Astrocyte (in vitro differentiated cells and primary cell): ENCODE measurements at regions not wholly inside any gene's neighbourhood (a gene's known extent, or its start where the extent isn't known, plus 50 kb on each side); places are given as distances from the start of the nearest gene placed in this dataset.

ENCODE experiments used
- DNase-seq: peaks from one replicate; pipeline ENCODE4 v3.0.0-alpha.2; 2010; ENCODE audit warnings: low read depth
- FAIRE-seq: peaks from 2 replicates; lab custom pipeline; 2011; peaks lifted over from hg19 to GRCh38; lab: Jason Lieb, UNC
- H2AFZ ChIP-seq: 2 replicates; pipeline ENCODE4 v1.6.0; 2012; ENCODE audit warnings: low read depth, low read length, inconsistent platforms
- H3K27ac ChIP-seq: 2 replicates; pipeline ENCODE4 v1.5.1; 2011; ENCODE audit warnings: low read depth, low read length, inconsistent platforms
- H3K27me3 ChIP-seq: 2 replicates; pipeline ENCODE4 v1.6.0; 2011; ENCODE audit warnings: low read length, inconsistent platforms; ENCODE audit not compliant: insufficient read depth
- H3K36me3 ChIP-seq: 2 replicates; pipeline ENCODE4 v1.5.1; 2011; ENCODE audit warnings: low read length, inconsistent platforms; ENCODE audit not compliant: insufficient read depth
- H3K4me1 ChIP-seq: 2 replicates; pipeline ENCODE4 v1.5.1; 2011; ENCODE audit warnings: low read length, inconsistent platforms; ENCODE audit not compliant: insufficient read depth
- H3K4me2 ChIP-seq: 2 replicates; pipeline ENCODE4 v1.6.0; 2012; ENCODE audit warnings: low read length, inconsistent platforms
- H3K4me3 ChIP-seq: 2 replicates; pipeline ENCODE4 v1.5.1; 2011; ENCODE audit warnings: low read depth, mild to moderate bottlenecking, low read length, inconsistent platforms; ENCODE audit not compliant: insufficient read depth
- H3K79me2 ChIP-seq: 2 replicates; pipeline ENCODE4 v1.6.0; 2012; ENCODE audit warnings: mild to moderate bottlenecking, low read length, inconsistent platforms; ENCODE audit not compliant: insufficient read depth
- H3K9ac ChIP-seq: 2 replicates; pipeline ENCODE4 v1.6.0; 2012; ENCODE audit warnings: mild to moderate bottlenecking, low read length, inconsistent platforms
- H3K9me3 ChIP-seq: 2 replicates; pipeline ENCODE4 v1.5.1; 2012; ENCODE audit warnings: low read depth, mild to moderate bottlenecking, low read length, inconsistent platforms; ENCODE audit not compliant: insufficient read depth
- H4K20me1 ChIP-seq: 2 replicates; pipeline ENCODE4 v1.6.0; 2012; ENCODE audit warnings: low read length, inconsistent platforms; ENCODE audit not compliant: insufficient read depth
- H3K27ac Mint-ChIP-seq: one replicate; pipeline ENCODE4 v1.8.0; 2021; ENCODE audit warnings: mild to moderate bottlenecking, mixed read lengths; ENCODE audit not compliant: unreplicated experiment
- H3K27me3 Mint-ChIP-seq: one replicate; pipeline ENCODE4 v1.8.0; 2021; ENCODE audit warnings: low read depth, mixed read lengths; ENCODE audit not compliant: unreplicated experiment
- H3K36me3 Mint-ChIP-seq: one replicate; pipeline ENCODE4 v1.8.0; 2021; ENCODE audit warnings: low read depth, mixed read lengths; ENCODE audit not compliant: unreplicated experiment
- H3K4me1 Mint-ChIP-seq: one replicate; pipeline ENCODE4 v1.8.0; 2021; ENCODE audit warnings: low read depth, mixed read lengths; ENCODE audit not compliant: unreplicated experiment
- H3K4me3 Mint-ChIP-seq: one replicate; pipeline ENCODE4 v1.8.0; 2021; ENCODE audit warnings: mild to moderate bottlenecking, moderate library complexity, mixed read lengths; ENCODE audit not compliant: unreplicated experiment
- H3K9me3 Mint-ChIP-seq: one replicate; pipeline ENCODE4 v1.8.0; 2021; ENCODE audit warnings: mild to moderate bottlenecking, mixed read lengths; ENCODE audit not compliant: unreplicated experiment
- CTCF ChIP-seq: IDR thresholded peaks from 2 replicates; pipeline ENCODE4 v1.5.1; 2011; ENCODE audit warnings: low read depth, mild to moderate bottlenecking, inconsistent platforms, low read length, moderate library complexity; ENCODE audit not compliant: insufficient read depth
- EZH2 ChIP-seq: IDR thresholded peaks from 2 replicates; pipeline ENCODE4 v1.6.1; 2012; ENCODE audit warnings: mild to moderate bottlenecking, low read length, inconsistent platforms; ENCODE audit not compliant: insufficient read depth

GRCh38 chr12:45605624-45606023 lies 123.9 kb upstream of the ARID2 start:
- no peak overlapping the region for H3K4me3 ChIP-seq
- H3K79me2 ChIP-seq, result no peaks in the 10 kb centered on the region
- Mint-ChIP-seq H3K27ac (no peak overlapping the region), H3K4me1 (no peaks in the 10 kb centered on the region), H3K36me3 (no peaks in the 10 kb centered on the region), H3K4me3 (no peak overlapping the region), H3K9me3 (peaks cover 11% of the 10 kb centered on the region), H3K27me3 (no peaks in the 10 kb centered on the region)
- FAIRE-seq (no peak), DNase-seq (no peak)
- H3K4me1 ChIP-seq, result no peaks in the 10 kb centered on the region
- H2AFZ ChIP-seq, result no peak overlapping the region
- H3K27ac ChIP-seq, result no peak overlapping the region
- no peaks in the 10 kb centered on the region for H3K9me3 ChIP-seq
- no peak for TF ChIP-seq CTCF
- TF ChIP-seq EZH2, result no peak
- H4K20me1 ChIP-seq, result no peaks in the 10 kb centered on the region
- H3K9ac ChIP-seq, result no peak overlapping the region
- no peak overlapping the region for H3K4me2 ChIP-seq
- no peaks in the 10 kb centered on the region for H3K27me3 ChIP-seq
- H3K36me3 ChIP-seq, result no peaks in the 10 kb centered on the region

DNA sequence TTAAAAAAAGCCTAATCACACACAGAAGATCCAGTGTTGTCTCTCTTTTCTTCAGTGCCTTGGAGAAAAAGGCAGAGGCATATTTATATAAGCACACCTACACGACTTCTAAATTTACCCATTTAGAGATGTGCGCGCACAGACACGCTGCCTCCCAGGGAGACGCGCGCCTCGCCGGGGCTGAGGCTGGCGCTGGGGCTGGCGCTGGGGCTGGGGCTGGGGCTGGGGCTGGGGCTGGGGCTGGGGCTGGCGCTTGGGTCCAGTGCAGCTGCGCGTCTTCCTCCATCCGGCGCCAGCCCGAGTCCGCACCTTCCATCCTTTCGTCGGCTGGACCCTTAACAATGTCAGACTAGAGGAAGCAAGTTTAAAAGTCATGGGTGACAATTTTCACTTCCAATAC lies 118.4 kb upstream of the ARID2 start:
- DNase-seq, result no peak
- TF ChIP-seq EZH2 (no peak), CTCF (no peak)
- H3K9me3 ChIP-seq, result no peaks in the 10 kb centered on the region
- H3K4me3 Mint-ChIP-seq, result no peak overlapping the region
- H3K4me1 Mint-ChIP-seq, result peaks cover 16% of the 10 kb centered on the region
- no peak overlapping the region for H3K9ac ChIP-seq
- peaks cover 9% of the 10 kb centered on the region for H3K4me1 ChIP-seq
- no peaks in the 10 kb centered on the region for H3K36me3 ChIP-seq
- no peaks in the 10 kb centered on the region for H3K27me3 ChIP-seq
- FAIRE-seq, result no peak
- no peaks in the 10 kb centered on the region for H4K20me1 ChIP-seq
- no peaks in the 10 kb centered on the region for H3K27me3 Mint-ChIP-seq
- no peak overlapping the region for H3K27ac Mint-ChIP-seq
- H2AFZ ChIP-seq, result peak overlapping the region; percentile 28
- no peak overlapping the region for H3K4me3 ChIP-seq
- no peaks in the 10 kb centered on the region for H3K79me2 ChIP-seq
- no peaks in the 10 kb centered on the region for H3K36me3 Mint-ChIP-seq
- H3K27ac ChIP-seq, result no peak overlapping the region
- no peaks in the 10 kb centered on the region for H3K9me3 Mint-ChIP-seq
- H3K4me2 ChIP-seq, result peak overlapping the region; percentile 53

DNA sequence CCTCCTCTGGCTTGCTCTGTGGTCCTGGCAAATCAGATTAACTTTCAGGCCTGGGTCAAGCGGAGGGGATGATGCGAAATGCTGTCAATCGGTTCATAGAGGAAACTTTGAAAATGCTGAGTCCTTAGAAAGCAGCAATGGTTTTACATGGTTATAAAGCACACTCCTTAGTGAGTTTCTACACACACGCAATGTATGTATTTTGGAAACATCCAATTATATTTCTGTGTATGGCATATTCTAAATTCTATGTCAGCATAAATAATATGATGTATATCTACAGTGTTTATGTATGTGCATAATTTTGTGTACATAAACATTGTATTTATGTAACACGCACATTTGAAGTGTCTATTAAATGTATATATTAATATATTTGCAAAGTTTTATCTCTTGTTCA lies 118.0 kb upstream of the ARID2 start:
- no peaks in the 10 kb centered on the region for H3K27me3 Mint-ChIP-seq
- FAIRE-seq, result no peak
- H3K27me3 ChIP-seq, result no peaks in the 10 kb centered on the region

More for the DNA sequence above, 118.0 kb upstream of the ARID2 start:
- H3K27ac ChIP-seq, result no peak overlapping the region
- H3K4me3 Mint-ChIP-seq, result no peak overlapping the region
- H4K20me1 ChIP-seq, result no peaks in the 10 kb centered on the region
- TF ChIP-seq EZH2 (no peak), CTCF (no peak)
- no peak overlapping the region for H3K4me3 ChIP-seq
- H3K4me1 Mint-ChIP-seq, result peaks cover 17% of the 10 kb centered on the region
- no peaks in the 10 kb centered on the region for H3K79me2 ChIP-seq
- H3K27ac Mint-ChIP-seq, result no peak overlapping the region
- no peaks in the 10 kb centered on the region for H3K36me3 Mint-ChIP-seq
- H3K9me3 ChIP-seq, result no peaks in the 10 kb centered on the region
- H3K4me1 ChIP-seq, result peaks cover 9% of the 10 kb centered on the region
- DNase-seq, result no peak
- no peak overlapping the region for H3K9ac ChIP-seq
- peak overlapping the region; percentile 53 for H3K4me2 ChIP-seq
- H3K36me3 ChIP-seq, result no peaks in the 10 kb centered on the region
- H2AFZ ChIP-seq, result peak overlapping the region; percentile 28
- H3K9me3 Mint-ChIP-seq, result no peaks in the 10 kb centered on the region
